Activated T-helper 17 cell treated with anti-CD3 and anti-CD28 coated beads, Interleukin-2, amount 50 U/mL, for 72 hours (primary cell): ENCODE measurements at regions not wholly inside any gene's neighbourhood (a gene's known extent, or its start where the extent isn't known, plus 50 kb on each side); places are given as distances from the start of the nearest gene placed in this dataset.

Source experiments
- ATAC-seq: fragments of 150-1000 bp; cut with Tn5 transposase; replicated peaks from 2 replicates; pipeline ENCODE4 v1.10.0; 2021; ENCODE audit warnings: mild to moderate bottlenecking, moderate library complexity
- H3K27ac Mint-ChIP-seq: one replicate; pipeline ENCODE4 v1.8.0; 2022; ENCODE audit warnings: mixed read lengths
- H3K27me3 Mint-ChIP-seq: one replicate; pipeline ENCODE4 v1.8.0; 2022; ENCODE audit warnings: mixed read lengths
- H3K36me3 Mint-ChIP-seq: one replicate; pipeline ENCODE4 v1.8.0; 2022; ENCODE audit warnings: low read depth, mild to moderate bottlenecking, mixed read lengths
- H3K4me1 Mint-ChIP-seq: one replicate; pipeline ENCODE4 v1.8.0; 2022; ENCODE audit warnings: mixed read lengths
- H3K4me3 Mint-ChIP-seq: one replicate; pipeline ENCODE4 v1.8.0; 2022; ENCODE audit warnings: mild to moderate bottlenecking, mixed read lengths
- H3K9me3 Mint-ChIP-seq: one replicate; pipeline ENCODE4 v1.8.0; 2022; ENCODE audit warnings: mixed read lengths

- Mint-ChIP-seq H3K9me3 (no peaks in the 10 kb centered on the region), H3K4me1 (no peaks in the 10 kb centered on the region)
Measured at GRCh38 chr22:47967831-47968230, 1205.4 kb downstream of the TBC1D22A start.

GRCh38 chr22:47966316-47966715 is 1203.9 kb downstream of the TBC1D22A start:
- no peak for ATAC-seq
- Mint-ChIP-seq H3K4me1 (no peaks in the 10 kb centered on the region), H3K9me3 (no peaks in the 10 kb centered on the region), H3K27me3 (peaks cover 3% of the 10 kb centered on the region), H3K27ac (no peak overlapping the region), H3K36me3 (no peaks in the 10 kb centered on the region), H3K4me3 (no peak overlapping the region)

More at GRCh38 chr22:47967831-47968230, 1205.4 kb downstream of the TBC1D22A start:
- no peaks in the 10 kb centered on the region for H3K36me3 Mint-ChIP-seq
- ATAC-seq = no peak
- H3K27ac Mint-ChIP-seq = no peak overlapping the region
- H3K27me3 Mint-ChIP-seq = peaks cover 7% of the 10 kb centered on the region
- no peak overlapping the region for H3K4me3 Mint-ChIP-seq

GRCh38 chr22:47965896-47966295 is 1203.4 kb downstream of the TBC1D22A start:
- Mint-ChIP-seq H3K4me1 (no peaks in the 10 kb centered on the region), H3K9me3 (no peaks in the 10 kb centered on the region), H3K36me3 (no peaks in the 10 kb centered on the region), H3K27me3 (peaks cover 3% of the 10 kb centered on the region), H3K4me3 (no peak overlapping the region), H3K27ac (no peak overlapping the region)
- no peak for ATAC-seq

- Mint-ChIP-seq H3K27ac (no peak overlapping the region), H3K9me3 (no peaks in the 10 kb centered on the region), H3K36me3 (no peaks in the 10 kb centered on the region), H3K4me1 (no peaks in the 10 kb centered on the region), H3K4me3 (no peak overlapping the region), H3K27me3 (peaks cover 3% of the 10 kb centered on the region)
- ATAC-seq = no peak
Measured at GRCh38 chr22:47965066-47965465, 1202.6 kb downstream of the TBC1D22A start.

- no peaks in the 10 kb centered on the region for H3K36me3 Mint-ChIP-seq
- H3K27me3 Mint-ChIP-seq = peaks cover 3% of the 10 kb centered on the region
- H3K4me1 Mint-ChIP-seq = no peaks in the 10 kb centered on the region
- H3K4me3 Mint-ChIP-seq = no peak overlapping the region
- H3K27ac Mint-ChIP-seq = no peak overlapping the region
- peaks cover 3% of the 10 kb centered on the region for H3K9me3 Mint-ChIP-seq
- ATAC-seq = no peak
Measured at GRCh38 chr22:47963660-47964059, 1201.2 kb downstream of the TBC1D22A start.

GRCh38 chr22:47957649-47958048 is 1195.2 kb downstream of the TBC1D22A start:
- Mint-ChIP-seq H3K36me3 (no peaks in the 10 kb centered on the region), H3K27ac (no peak overlapping the region), H3K4me3 (no peak overlapping the region), H3K27me3 (peaks cover 5% of the 10 kb centered on the region), H3K9me3 (peaks cover 4% of the 10 kb centered on the region), H3K4me1 (no peaks in the 10 kb centered on the region)
- ATAC-seq = no peak

GRCh38 chr22:47954107-47954506 is 1191.7 kb downstream of the TBC1D22A start:
- Mint-ChIP-seq H3K36me3 (no peaks in the 10 kb centered on the region), H3K27ac (no peak overlapping the region)

GRCh38 chr22:47944941-47945340 is 1182.5 kb downstream of the TBC1D22A start:
- no peak overlapping the region for H3K4me3 Mint-ChIP-seq
- H3K4me1 Mint-ChIP-seq = no peaks in the 10 kb centered on the region
- peaks cover 10% of the 10 kb centered on the region for H3K9me3 Mint-ChIP-seq
- H3K27ac Mint-ChIP-seq = no peak overlapping the region
- ATAC-seq = no peak
- H3K36me3 Mint-ChIP-seq = no peaks in the 10 kb centered on the region
- peaks cover 19% of the 10 kb centered on the region for H3K27me3 Mint-ChIP-seq

More at GRCh38 chr22:47954107-47954506, 1191.7 kb downstream of the TBC1D22A start:
- peaks cover 18% of the 10 kb centered on the region for H3K9me3 Mint-ChIP-seq
- H3K4me1 Mint-ChIP-seq = no peaks in the 10 kb centered on the region
- H3K4me3 Mint-ChIP-seq = no peak overlapping the region
- peaks cover 27% of the 10 kb centered on the region for H3K27me3 Mint-ChIP-seq
- no peak for ATAC-seq

- Mint-ChIP-seq H3K9me3 (peaks cover 3% of the 10 kb centered on the region), H3K27ac (no peak overlapping the region), H3K36me3 (no peaks in the 10 kb centered on the region), H3K27me3 (peaks cover 11% of the 10 kb centered on the region), H3K4me1 (no peaks in the 10 kb centered on the region), H3K4me3 (no peak overlapping the region)
- no peak for ATAC-seq
Measured at GRCh38 chr22:47943729-47944700, 1181.6 kb downstream of the TBC1D22A start.

GRCh38 chr22:47940211-47940610 is 1177.8 kb downstream of the TBC1D22A start:
- peaks cover 8% of the 10 kb centered on the region for H3K9me3 Mint-ChIP-seq
- no peaks in the 10 kb centered on the region for H3K36me3 Mint-ChIP-seq
- ATAC-seq = no peak
- no peak overlapping the region for H3K27ac Mint-ChIP-seq
- peaks cover 16% of the 10 kb centered on the region for H3K27me3 Mint-ChIP-seq
- H3K4me1 Mint-ChIP-seq = no peaks in the 10 kb centered on the region
- H3K4me3 Mint-ChIP-seq = no peak overlapping the region

- no peak for ATAC-seq
- H3K9me3 Mint-ChIP-seq = peaks cover 12% of the 10 kb centered on the region
- H3K36me3 Mint-ChIP-seq = no peaks in the 10 kb centered on the region
- no peak overlapping the region for H3K4me3 Mint-ChIP-seq
- peaks cover 14% of the 10 kb centered on the region for H3K27me3 Mint-ChIP-seq
- H3K27ac Mint-ChIP-seq = no peak overlapping the region
- H3K4me1 Mint-ChIP-seq = no peaks in the 10 kb centered on the region
Measured at GRCh38 chr22:47933891-47934290, 1171.4 kb downstream of the TBC1D22A start.

GRCh38 chr22:47933226-47933625 is 1170.8 kb downstream of the TBC1D22A start:
- Mint-ChIP-seq H3K36me3 (no peaks in the 10 kb centered on the region), H3K27me3 (peaks cover 16% of the 10 kb centered on the region), H3K27ac (no peak overlapping the region), H3K9me3 (peaks cover 12% of the 10 kb centered on the region), H3K4me1 (no peaks in the 10 kb centered on the region), H3K4me3 (no peak overlapping the region)
- ATAC-seq = no peak

GRCh38 chr22:47929646-47930185 is 1167.3 kb downstream of the TBC1D22A start:
- H3K27me3 Mint-ChIP-seq = peaks cover 24% of the 10 kb centered on the region
- H3K4me1 Mint-ChIP-seq = no peaks in the 10 kb centered on the region
- no peaks in the 10 kb centered on the region for H3K36me3 Mint-ChIP-seq
- no peak overlapping the region for H3K27ac Mint-ChIP-seq
- peaks cover 8% of the 10 kb centered on the region for H3K9me3 Mint-ChIP-seq
- H3K4me3 Mint-ChIP-seq = no peak overlapping the region
- no peak for ATAC-seq

GRCh38 chr22:47929073-47929472 is 1166.6 kb downstream of the TBC1D22A start:
- ATAC-seq = no peak
- Mint-ChIP-seq H3K27me3 (peaks cover 24% of the 10 kb centered on the region), H3K4me1 (no peaks in the 10 kb centered on the region), H3K9me3 (peaks cover 6% of the 10 kb centered on the region), H3K27ac (no peak overlapping the region), H3K36me3 (no peaks in the 10 kb centered on the region), H3K4me3 (no peak overlapping the region)

- no peak for ATAC-seq
- H3K4me3 Mint-ChIP-seq = no peak overlapping the region
- no peaks in the 10 kb centered on the region for H3K4me1 Mint-ChIP-seq
- H3K9me3 Mint-ChIP-seq = peaks cover 2% of the 10 kb centered on the region
- H3K36me3 Mint-ChIP-seq = no peaks in the 10 kb centered on the region
- peaks cover 26% of the 10 kb centered on the region for H3K27me3 Mint-ChIP-seq
- H3K27ac Mint-ChIP-seq = no peak overlapping the region
Measured at GRCh38 chr22:47928631-47929030, 1166.2 kb downstream of the TBC1D22A start.
